ENCODE measurements at regions not wholly inside any gene's neighbourhood (a gene's known extent, or its start where the extent isn't known, plus 50 kb on each side); places are given as distances from the start of the nearest gene placed in this dataset.

DNA sequence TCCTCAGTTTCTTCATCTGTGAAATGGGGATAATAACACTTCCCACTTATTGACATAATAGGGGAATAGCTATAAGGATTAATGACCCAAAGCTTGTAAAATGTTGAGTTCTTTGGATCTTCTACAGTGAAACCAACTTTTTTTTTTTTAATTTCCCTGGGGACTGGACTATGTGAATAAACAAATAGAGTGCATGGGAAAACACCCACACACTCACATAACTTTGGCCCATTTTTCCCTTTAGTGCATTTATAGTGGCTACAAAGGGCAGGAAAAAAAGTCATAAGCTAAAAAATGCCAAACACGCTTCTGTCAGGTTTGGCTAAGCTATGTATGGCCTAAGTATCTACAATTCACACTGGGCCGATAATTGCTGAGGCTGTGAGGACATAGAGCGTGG, 406.2 kb upstream of the JAG1 start:
- Histone ChIP-seq H2AFZ (ENCODE audit: low read depth) (no peak overlapping the region), H3K9ac (no peak overlapping the region), H3K36me3 (replicated peaks in 1 of 2; ENCODE audit: control insufficient read depth in 1 of 2, insufficient read depth in 2 of 2, low read length in 1 of 2) (no peaks in the 10 kb centered on the region), H3K9me3 (no peaks in the 10 kb centered on the region), H3F3A (replicated peaks; ENCODE audit: insufficient read depth) (no peaks in the 10 kb centered on the region), H3K4me3 (ENCODE audit: low read depth in 2 of 2, low read length in 1 of 2) (no peak overlapping the region), H3K79me2 (ENCODE audit: insufficient read depth) (no peaks in the 10 kb centered on the region), H3K4me2 (no peak overlapping the region), H3K27ac (ENCODE audit: low read depth in 2 of 2, low read length in 1 of 2) (no peak overlapping the region), H3K9me2 (no peaks in the 10 kb centered on the region), H3K4me1 (ENCODE audit: control insufficient read depth in 1 of 2, insufficient read depth in 2 of 2, low read depth in 1 of 2, low read length in 1 of 2) (no peaks in the 10 kb centered on the region; a peak in 2 of 4 replicates), H3K27me3 (ENCODE audit: insufficient read depth) (no peaks in the 10 kb centered on the region), H4K20me1 (ENCODE audit: insufficient read depth) (no peaks in the 10 kb centered on the region)
- ChIA-PET POLR2A (no interaction called here), CTCF (interaction anchor here (0.9 kb wide), 1 partner anchor 12 kb away, joined by 3 read pairs; no protein-coding TSS in a partner anchor)
- 96% methylated on average over 3 of the region's 3 CpGs for WGBS (ENCODE audit: low lambda C conversion rate)
- TF ChIP-seq ELF1 (IDR thresholded peaks at IDR 0.05), result no peak
- TF ChIP-seq EP300 (IDR thresholded peaks at IDR 0.05; ENCODE audit: borderline replicate concordance in 1 of 2, low read depth in 1 of 2, low read length in 1 of 2), result no peak
- TF ChIP-seq, protein P1, sequence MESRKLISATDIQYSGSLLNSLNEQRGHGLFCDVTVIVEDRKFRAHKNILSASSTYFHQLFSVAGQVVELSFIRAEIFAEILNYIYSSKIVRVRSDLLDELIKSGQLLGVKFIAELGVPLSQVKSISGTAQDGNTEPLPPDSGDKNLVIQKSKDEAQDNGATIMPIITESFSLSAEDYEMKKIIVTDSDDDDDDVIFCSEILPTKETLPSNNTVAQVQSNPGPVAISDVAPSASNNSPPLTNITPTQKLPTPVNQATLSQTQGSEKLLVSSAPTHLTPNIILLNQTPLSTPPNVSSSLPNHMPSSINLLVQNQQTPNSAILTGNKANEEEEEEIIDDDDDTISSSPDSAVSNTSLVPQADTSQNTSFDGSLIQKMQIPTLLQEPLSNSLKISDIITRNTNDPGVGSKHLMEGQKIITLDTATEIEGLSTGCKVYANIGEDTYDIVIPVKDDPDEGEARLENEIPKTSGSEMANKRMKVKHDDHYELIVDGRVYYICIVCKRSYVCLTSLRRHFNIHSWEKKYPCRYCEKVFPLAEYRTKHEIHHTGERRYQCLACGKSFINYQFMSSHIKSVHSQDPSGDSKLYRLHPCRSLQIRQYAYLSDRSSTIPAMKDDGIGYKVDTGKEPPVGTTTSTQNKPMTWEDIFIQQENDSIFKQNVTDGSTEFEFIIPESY (IDR thresholded peaks at IDR 0.05; ENCODE audit: borderline replicate concordance, low read depth), result no peak
- no peak for TF ChIP-seq FOSL2 (IDR thresholded peaks at IDR 0.05; ENCODE audit: borderline replicate concordance, low read depth)
- no peak for TF ChIP-seq RFX5 (IDR thresholded peaks at IDR 0.05; ENCODE audit: low read length)
- no peak for TF ChIP-seq POLR2AphosphoS5 (IDR thresholded peaks at IDR 0.05; ENCODE audit: low read depth, low read length)
- TF ChIP-seq RXRA (IDR thresholded peaks at IDR 0.05; ENCODE audit: borderline replicate concordance, low read depth), result no peak
- TF ChIP-seq, protein P2, sequence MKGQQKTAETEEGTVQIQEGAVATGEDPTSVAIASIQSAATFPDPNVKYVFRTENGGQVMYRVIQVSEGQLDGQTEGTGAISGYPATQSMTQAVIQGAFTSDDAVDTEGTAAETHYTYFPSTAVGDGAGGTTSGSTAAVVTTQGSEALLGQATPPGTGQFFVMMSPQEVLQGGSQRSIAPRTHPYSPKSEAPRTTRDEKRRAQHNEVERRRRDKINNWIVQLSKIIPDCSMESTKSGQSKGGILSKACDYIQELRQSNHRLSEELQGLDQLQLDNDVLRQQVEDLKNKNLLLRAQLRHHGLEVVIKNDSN (IDR thresholded peaks at IDR 0.05; ENCODE audit: borderline replicate concordance, low read depth), result no peak
- TF ChIP-seq GATA2 (CRISPR knock-in tag; IDR thresholded peaks at IDR 0.05), result no peak
- no peak for TF ChIP-seq NFIC (IDR thresholded peaks at IDR 0.05; ENCODE audit: borderline replicate concordance)
- TF ChIP-seq, protein P3, sequence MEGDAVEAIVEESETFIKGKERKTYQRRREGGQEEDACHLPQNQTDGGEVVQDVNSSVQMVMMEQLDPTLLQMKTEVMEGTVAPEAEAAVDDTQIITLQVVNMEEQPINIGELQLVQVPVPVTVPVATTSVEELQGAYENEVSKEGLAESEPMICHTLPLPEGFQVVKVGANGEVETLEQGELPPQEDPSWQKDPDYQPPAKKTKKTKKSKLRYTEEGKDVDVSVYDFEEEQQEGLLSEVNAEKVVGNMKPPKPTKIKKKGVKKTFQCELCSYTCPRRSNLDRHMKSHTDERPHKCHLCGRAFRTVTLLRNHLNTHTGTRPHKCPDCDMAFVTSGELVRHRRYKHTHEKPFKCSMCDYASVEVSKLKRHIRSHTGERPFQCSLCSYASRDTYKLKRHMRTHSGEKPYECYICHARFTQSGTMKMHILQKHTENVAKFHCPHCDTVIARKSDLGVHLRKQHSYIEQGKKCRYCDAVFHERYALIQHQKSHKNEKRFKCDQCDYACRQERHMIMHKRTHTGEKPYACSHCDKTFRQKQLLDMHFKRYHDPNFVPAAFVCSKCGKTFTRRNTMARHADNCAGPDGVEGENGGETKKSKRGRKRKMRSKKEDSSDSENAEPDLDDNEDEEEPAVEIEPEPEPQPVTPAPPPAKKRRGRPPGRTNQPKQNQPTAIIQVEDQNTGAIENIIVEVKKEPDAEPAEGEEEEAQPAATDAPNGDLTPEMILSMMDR (IDR thresholded peaks at IDR 0.05), result no peak
- TF ChIP-seq, protein P4, sequence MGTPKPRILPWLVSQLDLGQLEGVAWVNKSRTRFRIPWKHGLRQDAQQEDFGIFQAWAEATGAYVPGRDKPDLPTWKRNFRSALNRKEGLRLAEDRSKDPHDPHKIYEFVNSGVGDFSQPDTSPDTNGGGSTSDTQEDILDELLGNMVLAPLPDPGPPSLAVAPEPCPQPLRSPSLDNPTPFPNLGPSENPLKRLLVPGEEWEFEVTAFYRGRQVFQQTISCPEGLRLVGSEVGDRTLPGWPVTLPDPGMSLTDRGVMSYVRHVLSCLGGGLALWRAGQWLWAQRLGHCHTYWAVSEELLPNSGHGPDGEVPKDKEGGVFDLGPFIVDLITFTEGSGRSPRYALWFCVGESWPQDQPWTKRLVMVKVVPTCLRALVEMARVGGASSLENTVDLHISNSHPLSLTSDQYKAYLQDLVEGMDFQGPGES (IDR thresholded peaks at IDR 0.05; ENCODE audit: low read depth, low read length), result no peak
- TF ChIP-seq MEF2A (IDR thresholded peaks at IDR 0.05; ENCODE audit: borderline replicate concordance, low read depth), result no peak
- TF ChIP-seq RCOR1 (IDR thresholded peaks at IDR 0.05; ENCODE audit: low read length), result no peak
- no peak for TF ChIP-seq SMC3 (IDR thresholded peaks at IDR 0.05; ENCODE audit: low read depth, low read length)
- DNase-seq, result no peak
